HepG2 (cell line): ENCODE measurements at regions not wholly inside any gene's neighbourhood (a gene's known extent, or its start where the extent isn't known, plus 50 kb on each side); places are given as distances from the start of the nearest gene placed in this dataset.

Experiments
- ATAC-seq: fragments of 200-7000 bp; cut with Tn5 transposase; 3 replicates; pipeline ENCODE4 v1.9.1; 2020; ENCODE audit warnings: mild to moderate bottlenecking, moderate library complexity
- BruUV-seq: library from RNA; stranded (reverse); fragments of 400-500 nt; replicated peaks from 2 replicates; lab custom pipeline; 2021; lab: Mats Ljungman, UMichigan
- CTCF ChIA-PET: fragments of 300-600 bp; formaldehyde crosslinking; extraction: SDS; loops from one replicate; lab custom pipeline; 2021; ENCODE audit warnings: low total read pairs, inconsistent platforms, low intra/inter-chr PET ratio; lab: Yijun Ruan, JAX
- POLR2A ChIA-PET: fragments of 350-600 bp; sonication (Branson Sonifier 250); formaldehyde crosslinking; loops from one replicate; lab custom pipeline; 2020; ENCODE audit warnings: antibody characterized with exemption, inconsistent platforms; lab: Yijun Ruan, JAX
- DNase-seq: peaks from one replicate; pipeline ENCODE4 v3.0.0-alpha.2; 2015; ENCODE audit warnings: low spot score
- FAIRE-seq: peaks from 3 replicates; lab custom pipeline; 2011; peaks lifted over from hg19 to GRCh38; lab: Jason Lieb, UNC
- H2AFZ ChIP-seq: one replicate; pipeline ENCODE4 v1.6.1; 2011; ENCODE audit warnings: low read length, inconsistent platforms
- H3K27ac ChIP-seq: fragments of 300-600 bp; 3 replicates; pipeline ENCODE4 v1.8.0; 2011; ENCODE audit warnings: mixed run types, mild to moderate bottlenecking, mixed read lengths, low read length, inconsistent platforms; ENCODE audit not compliant: insufficient read depth; ENCODE audit errors: extremely low read length
- H3K27me3 ChIP-seq, 2 experiments: fragments of 200-600 bp in 1 of 2; 2 replicates in 1 of 2; 3 replicates in 1 of 2; pipeline versions ENCODE4 v1.6.0 to v1.8.0; 2011; ENCODE audit warnings: low read length in 2 of 2, mild to moderate bottlenecking in 2 of 2, moderate library complexity in 2 of 2, inconsistent platforms in 1 of 2; ENCODE audit not compliant: insufficient read depth in 2 of 2, control insufficient read depth in 1 of 2
- H3K36me3 ChIP-seq, 2 experiments: fragments of 200-600 bp in 1 of 2; replicated peaks in 1 of 2; 2 replicates in 1 of 2; 3 replicates in 1 of 2; pipeline versions ENCODE4 v1.5.1 to v1.8.0; 2011; ENCODE audit warnings: low read length in 2 of 2, inconsistent platforms in 1 of 2; ENCODE audit not compliant: insufficient read depth in 2 of 2, control insufficient read depth in 1 of 2
- H3K4me1 ChIP-seq: 2 replicates; pipeline ENCODE4 v1.5.1; 2012; ENCODE audit warnings: low read length, inconsistent platforms; ENCODE audit not compliant: insufficient read depth
- H3K4me2 ChIP-seq: 2 replicates; pipeline ENCODE4 v1.6.0; 2011; ENCODE audit warnings: low read depth, low read length, inconsistent platforms
- H3K4me3 ChIP-seq, 3 experiments: fragments of 200-600 bp in 1 of 3; sonication (generic), shearing (Covaris generic) in 1 of 3; replicated peaks in 1 of 3; 2 replicates each; pipeline ENCODE4 v1.5.1; 2011 to 2016; ENCODE audit warnings: low read length in 3 of 3, inconsistent platforms in 2 of 3, low read depth in 2 of 3, mild to moderate bottlenecking in 2 of 3, control low read depth in 1 of 3, mixed read lengths in 1 of 3; ENCODE audit not compliant: insufficient read depth in 1 of 3
- H3K79me2 ChIP-seq: one replicate; pipeline ENCODE4 v1.6.1; 2011; ENCODE audit warnings: low read length, inconsistent platforms; ENCODE audit not compliant: insufficient read depth
- H3K9ac ChIP-seq: 2 replicates; pipeline ENCODE4 v1.6.0; 2011; ENCODE audit warnings: mild to moderate bottlenecking, low read depth, low read length, inconsistent platforms; ENCODE audit not compliant: insufficient read depth
- H3K9me3 ChIP-seq: 2 replicates; pipeline ENCODE4 v1.5.1; 2012; ENCODE audit warnings: mild to moderate bottlenecking, low read length
- H4K20me1 ChIP-seq: 2 replicates; pipeline ENCODE4 v1.6.0; 2011; ENCODE audit warnings: inconsistent platforms, mild to moderate bottlenecking, low read length, moderate library complexity; ENCODE audit not compliant: insufficient read depth
- ADNP ChIP-seq: sonication (generic); formaldehyde crosslinking; IDR thresholded peaks from 2 replicates; pipeline ENCODE4 v1.4.0; 2020; ENCODE audit warnings: missing genetic modification reagents
- BCL6 ChIP-seq: IDR thresholded peaks from 2 replicates; pipeline ENCODE4 v1.6.1; 2016; ENCODE audit warnings: missing genetic modification reagents, missing compliant biosample characterization
- CBX1 ChIP-seq: IDR thresholded peaks from one replicate; pipeline ENCODE4 v1.6.1; 2016; ENCODE audit warnings: antibody characterized with exemption, low read depth
- GABPB1 ChIP-seq: IDR thresholded peaks from 2 replicates; pipeline ENCODE4 v1.6.1; 2016; ENCODE audit warnings: mild to moderate bottlenecking, missing genetic modification reagents, moderate library complexity, missing compliant biosample characterization
- NCOA1 ChIP-seq: sonication (generic); formaldehyde crosslinking; IDR thresholded peaks from 2 replicates; pipeline ENCODE4 v1.9.0; 2021; ENCODE audit warnings: missing genetic modification reagents
- SMAD3 ChIP-seq: sonication (generic); formaldehyde crosslinking; IDR thresholded peaks from 2 replicates; pipeline ENCODE4 v1.4.0; 2020; ENCODE audit warnings: missing genetic modification reagents
- SMAD9 ChIP-seq: sonication (generic); formaldehyde crosslinking; IDR thresholded peaks from 2 replicates; pipeline ENCODE4 v1.5.1; 2020; ENCODE audit warnings: mild to moderate bottlenecking, missing genetic modification reagents
- TCF7 ChIP-seq: sonication (generic); IDR thresholded peaks from 2 replicates; pipeline ENCODE4 v1.6.1; 2016; ENCODE audit warnings: antibody characterized with exemption, low read depth
- ZNF225 ChIP-seq: sonication (generic); formaldehyde crosslinking; IDR thresholded peaks from 2 replicates; pipeline ENCODE4 v1.4.0; 2020; ENCODE audit warnings: mild to moderate bottlenecking, missing genetic modification reagents
- ZNF598 ChIP-seq: sonication (generic); formaldehyde crosslinking; IDR thresholded peaks from 2 replicates; pipeline ENCODE4 v1.5.1; 2020; ENCODE audit warnings: mild to moderate bottlenecking, missing genetic modification reagents, borderline replicate concordance
- ZNF629 ChIP-seq: sonication (generic); formaldehyde crosslinking; conservative IDR thresholded peaks from 2 replicates; pipeline ENCODE4 v1.5.0; 2020; ENCODE audit warnings: missing genetic modification reagents
- ZNF776 ChIP-seq: sonication (generic); formaldehyde crosslinking; IDR thresholded peaks from 2 replicates; pipeline ENCODE4 v1.4.0; 2020; ENCODE audit warnings: mild to moderate bottlenecking, missing genetic modification reagents
- ZNF879 ChIP-seq: sonication (generic); formaldehyde crosslinking; IDR thresholded peaks from 2 replicates; pipeline ENCODE4 v1.8.1; 2023; ENCODE audit warnings: missing genetic modification reagents
- WGBS: methylation state at CpG from one replicate; pipeline ENCODE4 v1.1.6; 2017; ENCODE audit warnings: low lambda C conversion rate; 5-methylcytosine and 5-hydroxymethylcytosine counted together
- in situ Hi-C: cut with HindIII; loops from 2 replicates; pipeline ENCODE4 v1.10.0; 2017; ENCODE audit warnings: low pct_unique_long_range_greater_than_20kb; ENCODE audit not compliant: extremely low pct_ligation_motif_present
- intact Hi-C: fragments of 100-400 bp; cut with micrococcal nuclease; formaldehyde crosslinking; loops from one replicate; pipeline ENCODE4 v1.10.0; 2022; ENCODE audit not compliant: unreplicated experiment
- TF ChIP-seq, protein P1 (sequence below): sonication (generic); formaldehyde crosslinking; IDR thresholded peaks from 2 replicates; pipeline ENCODE4 v1.5.0; 2020; ENCODE audit warnings: missing genetic modification reagents
- TF ChIP-seq, protein P2 (sequence below): sonication (generic); formaldehyde crosslinking; conservative IDR thresholded peaks from 2 replicates; pipeline ENCODE4 v1.5.0; 2020; ENCODE audit warnings: missing genetic modification reagents
- TF ChIP-seq, protein P3 (sequence below): sonication (generic); formaldehyde crosslinking; IDR thresholded peaks from 2 replicates; pipeline ENCODE4 v1.4.0; 2020; ENCODE audit warnings: missing genetic modification reagents
- TF ChIP-seq, protein P4 (sequence below): sonication (generic); formaldehyde crosslinking; IDR thresholded peaks from 2 replicates; pipeline ENCODE4 v1.4.0; 2020; ENCODE audit warnings: missing genetic modification reagents

DNA sequence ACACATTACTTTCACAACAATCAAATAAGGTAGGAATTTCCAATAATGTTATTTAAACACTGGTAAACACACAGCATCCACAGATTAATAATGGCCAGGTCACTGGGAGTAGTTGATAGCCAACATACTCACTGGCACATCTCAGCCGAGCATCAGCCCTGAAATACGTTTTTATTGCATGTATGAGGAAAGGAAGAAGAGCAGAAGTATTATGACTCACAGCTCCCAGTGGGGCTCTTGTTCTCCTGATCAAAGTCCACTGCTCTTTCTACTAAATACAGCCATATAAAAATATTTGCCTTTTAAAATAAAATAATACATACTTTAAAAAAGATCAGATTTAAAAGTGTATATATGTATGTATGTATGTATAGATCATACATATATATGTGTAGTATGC lies 999.6 kb downstream of the SUCLG1 start:
- no peak overlapping the region for H3K4me2 ChIP-seq
- BruUV-seq: no TSS peak
- H3K4me1 ChIP-seq: no peaks in the 10 kb centered on the region
- no peak for FAIRE-seq
- no peaks in the 10 kb centered on the region for H4K20me1 ChIP-seq
- H3K27ac ChIP-seq: no peak overlapping the region
- no peak overlapping the region for H3K9ac ChIP-seq
- intact Hi-C loops (no loop called here), in situ Hi-C loops (no loop called here)
- H3K9me3 ChIP-seq: peaks cover 80% of the 10 kb centered on the region
- ChIA-PET CTCF (no interaction called here), POLR2A (no interaction called here)
- no peak for DNase-seq
- no peak overlapping the region for H2AFZ ChIP-seq
- H3K36me3 ChIP-seq: no peaks in the 10 kb centered on the region
- no peak overlapping the region for H3K4me3 ChIP-seq
- TF ChIP-seq ZNF776 (CRISPR knock-in tag): no peak
- no peak for TF ChIP-seq NCOA1 (CRISPR knock-in tag)
- no peak for TF ChIP-seq ZNF225
- TF ChIP-seq SMAD3 (CRISPR knock-in tag): no peak
- TF ChIP-seq, protein P1, sequence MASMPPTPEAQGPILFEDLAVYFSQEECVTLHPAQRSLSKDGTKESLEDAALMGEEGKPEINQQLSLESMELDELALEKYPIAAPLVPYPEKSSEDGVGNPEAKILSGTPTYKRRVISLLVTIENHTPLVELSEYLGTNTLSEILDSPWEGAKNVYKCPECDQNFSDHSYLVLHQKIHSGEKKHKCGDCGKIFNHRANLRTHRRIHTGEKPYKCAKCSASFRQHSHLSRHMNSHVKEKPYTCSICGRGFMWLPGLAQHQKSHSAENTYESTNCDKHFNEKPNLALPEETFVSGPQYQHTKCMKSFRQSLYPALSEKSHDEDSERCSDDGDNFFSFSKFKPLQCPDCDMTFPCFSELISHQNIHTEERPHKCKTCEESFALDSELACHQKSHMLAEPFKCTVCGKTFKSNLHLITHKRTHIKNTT (CRISPR knock-in tag): no peak
- TF ChIP-seq TCF7: no peak
- TF ChIP-seq GABPB1 (CRISPR knock-in tag): no peak
- no peak for TF ChIP-seq BCL6 (CRISPR knock-in tag)
- no peak for TF ChIP-seq SMAD9
- TF ChIP-seq, protein P2, sequence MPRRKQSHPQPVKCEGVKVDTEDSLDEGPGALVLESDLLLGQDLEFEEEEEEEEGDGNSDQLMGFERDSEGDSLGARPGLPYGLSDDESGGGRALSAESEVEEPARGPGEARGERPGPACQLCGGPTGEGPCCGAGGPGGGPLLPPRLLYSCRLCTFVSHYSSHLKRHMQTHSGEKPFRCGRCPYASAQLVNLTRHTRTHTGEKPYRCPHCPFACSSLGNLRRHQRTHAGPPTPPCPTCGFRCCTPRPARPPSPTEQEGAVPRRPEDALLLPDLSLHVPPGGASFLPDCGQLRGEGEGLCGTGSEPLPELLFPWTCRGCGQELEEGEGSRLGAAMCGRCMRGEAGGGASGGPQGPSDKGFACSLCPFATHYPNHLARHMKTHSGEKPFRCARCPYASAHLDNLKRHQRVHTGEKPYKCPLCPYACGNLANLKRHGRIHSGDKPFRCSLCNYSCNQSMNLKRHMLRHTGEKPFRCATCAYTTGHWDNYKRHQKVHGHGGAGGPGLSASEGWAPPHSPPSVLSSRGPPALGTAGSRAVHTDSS: no peak
- TF ChIP-seq ZNF629 (CRISPR knock-in tag): no peak
- TF ChIP-seq, protein P3, sequence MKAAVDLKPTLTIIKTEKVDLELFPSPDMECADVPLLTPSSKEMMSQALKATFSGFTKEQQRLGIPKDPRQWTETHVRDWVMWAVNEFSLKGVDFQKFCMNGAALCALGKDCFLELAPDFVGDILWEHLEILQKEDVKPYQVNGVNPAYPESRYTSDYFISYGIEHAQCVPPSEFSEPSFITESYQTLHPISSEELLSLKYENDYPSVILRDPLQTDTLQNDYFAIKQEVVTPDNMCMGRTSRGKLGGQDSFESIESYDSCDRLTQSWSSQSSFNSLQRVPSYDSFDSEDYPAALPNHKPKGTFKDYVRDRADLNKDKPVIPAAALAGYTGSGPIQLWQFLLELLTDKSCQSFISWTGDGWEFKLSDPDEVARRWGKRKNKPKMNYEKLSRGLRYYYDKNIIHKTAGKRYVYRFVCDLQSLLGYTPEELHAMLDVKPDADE: no peak
- no peak for TF ChIP-seq ADNP (CRISPR knock-in tag)
- TF ChIP-seq, protein P4, sequence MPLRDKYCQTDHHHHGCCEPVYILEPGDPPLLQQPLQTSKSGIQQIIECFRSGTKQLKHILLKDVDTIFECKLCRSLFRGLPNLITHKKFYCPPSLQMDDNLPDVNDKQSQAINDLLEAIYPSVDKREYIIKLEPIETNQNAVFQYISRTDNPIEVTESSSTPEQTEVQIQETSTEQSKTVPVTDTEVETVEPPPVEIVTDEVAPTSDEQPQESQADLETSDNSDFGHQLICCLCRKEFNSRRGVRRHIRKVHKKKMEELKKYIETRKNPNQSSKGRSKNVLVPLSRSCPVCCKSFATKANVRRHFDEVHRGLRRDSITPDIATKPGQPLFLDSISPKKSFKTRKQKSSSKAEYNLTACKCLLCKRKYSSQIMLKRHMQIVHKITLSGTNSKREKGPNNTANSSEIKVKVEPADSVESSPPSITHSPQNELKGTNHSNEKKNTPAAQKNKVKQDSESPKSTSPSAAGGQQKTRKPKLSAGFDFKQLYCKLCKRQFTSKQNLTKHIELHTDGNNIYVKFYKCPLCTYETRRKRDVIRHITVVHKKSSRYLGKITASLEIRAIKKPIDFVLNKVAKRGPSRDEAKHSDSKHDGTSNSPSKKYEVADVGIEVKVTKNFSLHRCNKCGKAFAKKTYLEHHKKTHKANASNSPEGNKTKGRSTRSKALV: no peak
- TF ChIP-seq CBX1: no peak
- no peak for TF ChIP-seq ZNF598 (CRISPR knock-in tag)
- TF ChIP-seq ZNF879 (CRISPR knock-in tag): no peak
- H3K79me2 ChIP-seq: no peaks in the 10 kb centered on the region
- WGBS: 0% methylated on average over 2 of the region's 2 CpGs
- H3K27me3 ChIP-seq: no peaks in the 10 kb centered on the region
- no peak for ATAC-seq
